GM23338 (cell line): ENCODE measurements at regions not wholly inside any gene's neighbourhood (a gene's known extent, or its start where the extent isn't known, plus 50 kb on each side); places are given as distances from the start of the nearest gene placed in this dataset.

Experiments used
- ATAC-seq: fragments of 200-7000 bp; cut with Tn5 transposase; 3 replicates; pipeline ENCODE4 v1.9.1; 2020
- DNase-seq: peaks from one replicate; pipeline ENCODE4 v3.0.0-alpha.2; 2015; ENCODE audit warnings: low spot score
- H2AFZ ChIP-seq: fragments of 200-600 bp; sonication (generic); 2 replicates; pipeline ENCODE4 v1.8.0; 2016; ENCODE audit warnings: antibody characterized with exemption, mild to moderate bottlenecking, moderate library complexity
- H3F3A ChIP-seq: fragments of 200-600 bp; sonication (generic); replicated peaks from 2 replicates; pipeline ENCODE4 v1.8.0; 2017; ENCODE audit warnings: antibody characterized with exemption, mixed run types, low read depth
- H3K27ac ChIP-seq: fragments of 200-600 bp; sonication (generic); 2 replicates; pipeline ENCODE4 v1.6.1; 2016; ENCODE audit warnings: low read depth
- H3K27me3 ChIP-seq: fragments of 200-600 bp; sonication (generic); 2 replicates; pipeline ENCODE4 v1.8.0; 2016; ENCODE audit warnings: mild to moderate bottlenecking, mixed run types, moderate library complexity; ENCODE audit not compliant: insufficient read depth
- H3K36me3 ChIP-seq: fragments of 200-600 bp; sonication (generic); 2 replicates; pipeline ENCODE4 v1.8.0; 2016; ENCODE audit warnings: mild to moderate bottlenecking; ENCODE audit not compliant: insufficient read depth
- H3K4me1 ChIP-seq: fragments of 200-600 bp; sonication (generic); 2 replicates; pipeline ENCODE4 v1.8.0; 2016; ENCODE audit warnings: mild to moderate bottlenecking, moderate library complexity; ENCODE audit not compliant: insufficient read depth
- H3K4me2 ChIP-seq: fragments of 200-600 bp; sonication (generic); 2 replicates; pipeline ENCODE4 v1.7.1; 2017; ENCODE audit warnings: mixed run types
- H3K4me3 ChIP-seq: fragments of 200-600 bp; sonication (generic); 2 replicates; pipeline ENCODE4 v1.6.1; 2016; ENCODE audit warnings: mixed run types
- H3K79me2 ChIP-seq: fragments of 200-600 bp; sonication (generic); replicated peaks from 2 replicates; pipeline ENCODE4 v1.8.0; 2017; ENCODE audit warnings: mild to moderate bottlenecking; ENCODE audit not compliant: insufficient read depth
- H3K9me2 ChIP-seq: fragments of 200-600 bp; sonication (generic); 2 replicates; pipeline ENCODE4 v1.8.0; 2017; ENCODE audit not compliant: insufficient read depth
- H4K20me1 ChIP-seq: fragments of 200-600 bp; sonication (generic); replicated peaks from 2 replicates; pipeline ENCODE4 v1.8.0; 2017; ENCODE audit warnings: mild to moderate bottlenecking; ENCODE audit not compliant: insufficient read depth
- H3K27ac Mint-ChIP-seq: 2 replicates; pipeline ENCODE4 v1.8.0; 2020; ENCODE audit warnings: inconsistent platforms, mild to moderate bottlenecking, moderate library complexity, mixed read lengths
- H3K27me3 Mint-ChIP-seq: 3 replicates; pipeline ENCODE4 v1.8.0; 2022; ENCODE audit warnings: low read depth, mild to moderate bottlenecking, moderate library complexity, mixed read lengths, inconsistent platforms; ENCODE audit not compliant: insufficient read depth, poor library complexity
- H3K36me3 Mint-ChIP-seq: 3 replicates; pipeline ENCODE4 v1.8.0; 2021; ENCODE audit warnings: low read depth, mild to moderate bottlenecking, inconsistent platforms, moderate library complexity, mixed read lengths
- H3K4me1 Mint-ChIP-seq: 3 replicates; pipeline ENCODE4 v1.8.0; 2020; ENCODE audit warnings: mild to moderate bottlenecking, inconsistent platforms, mixed read lengths
- H3K4me3 Mint-ChIP-seq: 3 replicates; pipeline ENCODE4 v1.8.0; 2021; ENCODE audit warnings: moderate library complexity, mild to moderate bottlenecking, inconsistent platforms, mixed read lengths
- H3K9me3 Mint-ChIP-seq: 3 replicates; pipeline ENCODE4 v1.8.0; 2020; ENCODE audit warnings: moderate library complexity, mild to moderate bottlenecking, inconsistent platforms, mixed read lengths
- CREB1 ChIP-seq: fragments of 250-450 bp; sonication (Bioruptor Pico); IDR thresholded peaks from 2 replicates; pipeline ENCODE4 v1.5.0; 2020; ENCODE audit warnings: low read depth, mild to moderate bottlenecking, moderate library complexity
- ETS1 ChIP-seq: IDR thresholded peaks from 2 replicates; pipeline ENCODE4 v1.6.1; 2016; ENCODE audit warnings: antibody characterized with exemption
- EZH2 ChIP-seq: fragments of 200-600 bp; sonication (generic); IDR thresholded peaks from one replicate; pipeline ENCODE4 v1.8.0; 2017; ENCODE audit warnings: antibody characterized with exemption, mild to moderate bottlenecking, low read depth; ENCODE audit not compliant: unreplicated experiment
- EZH2phosphoT487 ChIP-seq: fragments of 200-600 bp; sonication (generic); IDR thresholded peaks from one replicate; pipeline ENCODE4 v1.8.1; 2018; ENCODE audit warnings: antibody characterized with exemption; ENCODE audit not compliant: unreplicated experiment
- JUNB ChIP-seq: IDR thresholded peaks from one replicate; pipeline ENCODE4 v1.6.1; 2016; ENCODE audit warnings: antibody characterized with exemption; ENCODE audit not compliant: unreplicated experiment
- NANOG ChIP-seq: IDR thresholded peaks from 2 replicates; pipeline ENCODE4 v1.6.1; 2016; ENCODE audit warnings: antibody characterized with exemption, borderline replicate concordance
- POLR2AphosphoS5 ChIP-seq: IDR thresholded peaks from 2 replicates; pipeline ENCODE4 v1.6.1; 2016; ENCODE audit warnings: antibody characterized with exemption, low read depth
- REST ChIP-seq: IDR thresholded peaks from one replicate; pipeline ENCODE4 v1.6.1; 2018; ENCODE audit warnings: antibody characterized with exemption; ENCODE audit not compliant: unreplicated experiment
- STAT1 ChIP-seq: IDR thresholded peaks from one replicate; pipeline ENCODE4 v1.6.1; 2016; ENCODE audit warnings: antibody characterized with exemption; ENCODE audit not compliant: unreplicated experiment
- ZNF114 ChIP-seq: fragments of 250-450 bp; sonication (Bioruptor Pico); IDR thresholded peaks from 2 replicates; pipeline ENCODE4 v1.5.0; 2020; ENCODE audit warnings: mild to moderate bottlenecking, moderate library complexity
- ZNF331 ChIP-seq: fragments of 250-450 bp; sonication (Bioruptor Pico); IDR thresholded peaks from 2 replicates; pipeline ENCODE4 v1.5.0; 2020; ENCODE audit warnings: low read depth, mild to moderate bottlenecking, moderate library complexity
- ZNF462 ChIP-seq: fragments of 250-450 bp; sonication (Bioruptor Pico); IDR thresholded peaks from 2 replicates; pipeline ENCODE4 v1.5.0; 2020; ENCODE audit warnings: mild to moderate bottlenecking, moderate library complexity

GRCh38 chr15:96593735-96594134, 263.2 kb downstream of the NR2F2 start:
- Mint-ChIP-seq H3K36me3 (no peaks in the 10 kb centered on the region), H3K9me3 (no peaks in the 10 kb centered on the region), H3K27me3 (no peaks in the 10 kb centered on the region), H3K4me3 (no peak overlapping the region; the same call in 2 of the 3 replicates), H3K27ac (no peak overlapping the region), H3K4me1 (peaks cover 15% of the 10 kb centered on the region)
- H3K4me2 ChIP-seq: peak overlapping the region; percentile 49
- no peaks in the 10 kb centered on the region for H3K79me2 ChIP-seq
- ATAC-seq (peak; percentile 83), DNase-seq (peak; percentile 47)
- no peak for TF ChIP-seq STAT1
- no peak for TF ChIP-seq EZH2phosphoT487
- TF ChIP-seq ETS1: no peak
- TF ChIP-seq JUNB: no peak
- no peak for TF ChIP-seq REST
- no peak for TF ChIP-seq NANOG
- H3K36me3 ChIP-seq: no peaks in the 10 kb centered on the region
- H3K4me1 ChIP-seq: peaks cover 17% of the 10 kb centered on the region
- peak overlapping the region; percentile 20; the same call in 1 of the 2 replicates for H2AFZ ChIP-seq
- no peaks in the 10 kb centered on the region for H3K27me3 ChIP-seq
- H3F3A ChIP-seq: no peaks in the 10 kb centered on the region
- no peaks in the 10 kb centered on the region for H4K20me1 ChIP-seq
- no peak overlapping the region for H3K27ac ChIP-seq
- H3K4me3 ChIP-seq: no peak overlapping the region
- H3K9me2 ChIP-seq: no peaks in the 10 kb centered on the region

- Histone ChIP-seq H2AFZ (no peak overlapping the region), H3K27me3 (no peaks in the 10 kb centered on the region), H3K79me2 (no peaks in the 10 kb centered on the region), H3K4me2 (no peak overlapping the region), H3K4me3 (no peak overlapping the region), H4K20me1 (no peaks in the 10 kb centered on the region), H3K4me1 (peaks cover 12% of the 10 kb centered on the region; the same call in 1 of the 2 replicates), H3F3A (no peaks in the 10 kb centered on the region), H3K9me2 (no peaks in the 10 kb centered on the region), H3K36me3 (no peaks in the 10 kb centered on the region), H3K27ac (no peak overlapping the region)
- H3K4me3 Mint-ChIP-seq: no peak overlapping the region
- no peak for DNase-seq
- no peaks in the 10 kb centered on the region for H3K36me3 Mint-ChIP-seq
- peaks cover 12% of the 10 kb centered on the region for H3K4me1 Mint-ChIP-seq
- ATAC-seq: no peak
- H3K27me3 Mint-ChIP-seq: no peaks in the 10 kb centered on the region
- no peaks in the 10 kb centered on the region for H3K9me3 Mint-ChIP-seq
- no peak overlapping the region for H3K27ac Mint-ChIP-seq
- TF ChIP-seq POLR2AphosphoS5 (no peak), ZNF331 (no peak), STAT1 (no peak), EZH2phosphoT487 (no peak), ZNF114 (CRISPR knock-in tag) (no peak), CREB1 (CRISPR knock-in tag) (no peak), NANOG (no peak), EZH2 (no peak), JUNB (no peak), ZNF462 (CRISPR knock-in tag) (no peak)
These were observed 265.5 kb downstream of the NR2F2 start for GRCh38 chr15:96595951-96596350.
